WTC11 (cell line): ENCODE measurements at regions not wholly inside any gene's neighbourhood (a gene's known extent, or its start where the extent isn't known, plus 50 kb on each side); places are given as distances from the start of the nearest gene placed in this dataset.

Experiments used
- ATAC-seq: fragments of 200-7000 bp; cut with Tn5 transposase; 2 replicates; pipeline ENCODE4 v1.10.0; 2021; ENCODE audit warnings: mild to moderate bottlenecking, moderate library complexity
- CTCF ChIA-PET: fragments of 300-600 bp; sonication (Branson Sonifier 250); formaldehyde crosslinking; loops from one replicate; lab custom pipeline; 2021; ENCODE audit warnings: antibody characterized with exemption; lab: Charles Lee
- POLR2A ChIA-PET: fragments of 350-600 bp; sonication (Branson Sonifier 250); formaldehyde crosslinking; loops from one replicate; lab custom pipeline; 2021; ENCODE audit warnings: antibody characterized with exemption; lab: Charles Lee
- DNase-seq: peaks from one replicate; pipeline ENCODE4 v3.0.0; 2021; ENCODE audit warnings: low spot score
- H3K27ac Mint-ChIP-seq: 2 replicates; pipeline ENCODE4 v1.8.0; 2021; ENCODE audit warnings: mixed read lengths
- H3K27me3 Mint-ChIP-seq: 2 replicates; pipeline ENCODE4 v1.8.0; 2021; ENCODE audit warnings: low read depth, mild to moderate bottlenecking, moderate library complexity, mixed read lengths
- H3K36me3 Mint-ChIP-seq: 2 replicates; pipeline ENCODE4 v1.8.0; 2021; ENCODE audit warnings: mixed read lengths
- H3K4me1 Mint-ChIP-seq: 2 replicates; pipeline ENCODE4 v1.8.0; 2022; ENCODE audit warnings: mixed read lengths
- H3K4me3 Mint-ChIP-seq: 2 replicates; pipeline ENCODE4 v1.8.0; 2021; ENCODE audit warnings: mild to moderate bottlenecking, moderate library complexity, mixed read lengths
- H3K9me3 Mint-ChIP-seq: 2 replicates; pipeline ENCODE4 v1.8.0; 2021; ENCODE audit warnings: mixed read lengths
- ETV6 ChIP-seq: sonication (generic); formaldehyde crosslinking; IDR thresholded peaks from 2 replicates; pipeline ENCODE4 v1.8.1; 2022; ENCODE audit warnings: mild to moderate bottlenecking, missing genetic modification reagents
- GTF2I ChIP-seq: fragments of 250-450 bp; sonication (Bioruptor Pico); conservative IDR thresholded peaks from 2 replicates; pipeline ENCODE4 v1.4.0; 2021; ENCODE audit warnings: mild to moderate bottlenecking
- IRF2 ChIP-seq: sonication (generic); formaldehyde crosslinking; IDR thresholded peaks from 2 replicates; pipeline ENCODE4 v1.8.0; 2022; ENCODE audit warnings: low read depth, missing genetic modification reagents, borderline replicate concordance
- MYBL2 ChIP-seq: sonication (generic); formaldehyde crosslinking; IDR thresholded peaks from 2 replicates; pipeline ENCODE4 v1.8.1; 2023; ENCODE audit warnings: mild to moderate bottlenecking, moderate library complexity, missing genetic modification reagents
- NFYB ChIP-seq: sonication (generic); formaldehyde crosslinking; conservative IDR thresholded peaks from 2 replicates; pipeline ENCODE4 v1.8.0; 2022; ENCODE audit warnings: low read depth, missing genetic modification reagents
- OVOL2 ChIP-seq: fragments of 250-450 bp; sonication (Bioruptor Pico); IDR thresholded peaks from 2 replicates; pipeline ENCODE4 v1.9.0; 2021; ENCODE audit warnings: mild to moderate bottlenecking, borderline replicate concordance
- RELA ChIP-seq: sonication (generic); formaldehyde crosslinking; IDR thresholded peaks from 2 replicates; pipeline ENCODE4 v1.8.1; 2022; ENCODE audit warnings: missing genetic modification reagents, mild to moderate bottlenecking, borderline replicate concordance
- SMAD4 ChIP-seq: sonication (generic); formaldehyde crosslinking; IDR thresholded peaks from 2 replicates; pipeline ENCODE4 v1.8.0; 2022; ENCODE audit warnings: mild to moderate bottlenecking, missing genetic modification reagents
- TEAD4 ChIP-seq: sonication (generic); formaldehyde crosslinking; IDR thresholded peaks from 2 replicates; pipeline ENCODE4 v1.8.0; 2022; ENCODE audit warnings: mild to moderate bottlenecking, missing genetic modification reagents
- ZBTB43 ChIP-seq: sonication (generic); formaldehyde crosslinking; IDR thresholded peaks from 2 replicates; pipeline ENCODE4 v1.8.1; 2023; ENCODE audit warnings: mild to moderate bottlenecking, missing genetic modification reagents
- ZNF416 ChIP-seq: fragments of 250-450 bp; sonication (Bioruptor Pico); IDR thresholded peaks from 2 replicates; pipeline ENCODE4 v1.9.0; 2021; ENCODE audit warnings: mild to moderate bottlenecking, inconsistent platforms
- ZNF423 ChIP-seq: fragments of 250-450 bp; sonication (Bioruptor Pico); IDR thresholded peaks from 2 replicates; pipeline ENCODE4 v2.1.2; 2022; ENCODE audit warnings: mild to moderate bottlenecking, moderate library complexity
- ZNF425 ChIP-seq: fragments of 250-450 bp; sonication (Bioruptor Pico); conservative IDR thresholded peaks from 2 replicates; pipeline ENCODE4 v1.9.0; 2021; ENCODE audit warnings: mild to moderate bottlenecking
- TF ChIP-seq, protein P1 (sequence below): sonication (generic); formaldehyde crosslinking; IDR thresholded peaks from 2 replicates; pipeline ENCODE4 v1.8.1; 2022; ENCODE audit warnings: mild to moderate bottlenecking, moderate library complexity, missing genetic modification reagents
- TF ChIP-seq, protein P2 (sequence below): sonication (generic); formaldehyde crosslinking; IDR thresholded peaks from 2 replicates; pipeline ENCODE4 v1.8.1; 2022; ENCODE audit warnings: low read depth, missing genetic modification reagents, borderline replicate concordance
- TF ChIP-seq, protein P3 (sequence below): fragments of 250-450 bp; sonication (Bioruptor Pico); IDR thresholded peaks from 2 replicates; pipeline ENCODE4 v1.9.0; 2021; ENCODE audit warnings: mild to moderate bottlenecking
- TF ChIP-seq, protein P4 (sequence below): sonication (generic); formaldehyde crosslinking; IDR thresholded peaks from 2 replicates; pipeline ENCODE4 v1.8.1; 2023; ENCODE audit warnings: mild to moderate bottlenecking, moderate library complexity, missing genetic modification reagents

DNA sequence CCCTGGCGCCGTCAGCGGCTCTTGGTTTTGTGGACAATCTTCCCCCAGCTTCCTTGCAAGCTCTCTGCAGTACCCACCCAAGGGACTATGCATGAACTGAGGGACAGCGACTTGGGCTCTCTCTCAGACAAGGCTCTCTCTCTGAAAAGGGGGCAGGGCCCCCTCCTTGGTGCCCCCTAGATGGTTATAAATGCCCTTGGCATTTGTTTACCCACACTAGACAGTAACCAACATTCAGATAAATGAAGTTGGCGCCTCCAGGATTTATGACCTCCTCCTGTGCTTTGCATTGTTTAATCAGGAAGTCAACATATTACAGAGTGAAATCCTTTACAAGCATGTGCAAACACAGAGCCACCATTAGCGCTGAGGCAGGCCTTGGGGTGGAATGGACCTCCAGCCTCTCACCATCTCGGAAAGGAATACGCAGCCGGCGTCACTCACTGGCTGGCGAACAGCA is 547.4 kb upstream of the ID2 start (continued):
- TF ChIP-seq, protein P1, sequence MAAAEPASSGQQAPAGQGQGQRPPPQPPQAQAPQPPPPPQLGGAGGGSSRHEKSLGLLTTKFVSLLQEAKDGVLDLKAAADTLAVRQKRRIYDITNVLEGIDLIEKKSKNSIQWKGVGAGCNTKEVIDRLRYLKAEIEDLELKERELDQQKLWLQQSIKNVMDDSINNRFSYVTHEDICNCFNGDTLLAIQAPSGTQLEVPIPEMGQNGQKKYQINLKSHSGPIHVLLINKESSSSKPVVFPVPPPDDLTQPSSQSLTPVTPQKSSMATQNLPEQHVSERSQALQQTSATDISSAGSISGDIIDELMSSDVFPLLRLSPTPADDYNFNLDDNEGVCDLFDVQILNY (CRISPR knock-in tag), result no peak
- no peak for TF ChIP-seq NFYB (CRISPR knock-in tag)
- TF ChIP-seq IRF2, result no peak
- no peak for TF ChIP-seq RELA
- TF ChIP-seq, all 79 proteins: peak for 0

GRCh38 chr2:8134985-8135682 is 546.7 kb upstream of the ID2 start:
- H3K27me3 Mint-ChIP-seq, result no peaks in the 10 kb centered on the region; the same call in 1 of the 2 replicates

More at GRCh38 chr2:8134985-8135682, 546.7 kb upstream of the ID2 start:
- CTCF ChIA-PET, result no interaction called here
- TF ChIP-seq, protein P2, sequence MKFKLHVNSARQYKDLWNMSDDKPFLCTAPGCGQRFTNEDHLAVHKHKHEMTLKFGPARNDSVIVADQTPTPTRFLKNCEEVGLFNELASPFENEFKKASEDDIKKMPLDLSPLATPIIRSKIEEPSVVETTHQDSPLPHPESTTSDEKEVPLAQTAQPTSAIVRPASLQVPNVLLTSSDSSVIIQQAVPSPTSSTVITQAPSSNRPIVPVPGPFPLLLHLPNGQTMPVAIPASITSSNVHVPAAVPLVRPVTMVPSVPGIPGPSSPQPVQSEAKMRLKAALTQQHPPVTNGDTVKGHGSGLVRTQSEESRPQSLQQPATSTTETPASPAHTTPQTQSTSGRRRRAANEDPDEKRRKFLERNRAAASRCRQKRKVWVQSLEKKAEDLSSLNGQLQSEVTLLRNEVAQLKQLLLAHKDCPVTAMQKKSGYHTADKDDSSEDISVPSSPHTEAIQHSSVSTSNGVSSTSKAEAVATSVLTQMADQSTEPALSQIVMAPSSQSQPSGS (CRISPR knock-in tag), result no peak
- TF ChIP-seq GTF2I (CRISPR knock-in tag) (no peak), ETV6 (no peak), SMAD4 (CRISPR knock-in tag) (no peak), TEAD4 (CRISPR knock-in tag) (no peak), ZNF425 (CRISPR knock-in tag) (no peak), ZNF423 (no peak), ZBTB43 (CRISPR knock-in tag) (no peak), OVOL2 (CRISPR knock-in tag) (no peak), ZNF416 (CRISPR knock-in tag) (no peak), MYBL2 (no peak)
- TF ChIP-seq, protein P3, sequence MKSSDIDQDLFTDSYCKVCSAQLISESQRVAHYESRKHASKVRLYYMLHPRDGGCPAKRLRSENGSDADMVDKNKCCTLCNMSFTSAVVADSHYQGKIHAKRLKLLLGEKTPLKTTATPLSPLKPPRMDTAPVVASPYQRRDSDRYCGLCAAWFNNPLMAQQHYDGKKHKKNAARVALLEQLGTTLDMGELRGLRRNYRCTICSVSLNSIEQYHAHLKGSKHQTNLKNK (CRISPR knock-in tag), result no peak
- TF ChIP-seq, protein P4, sequence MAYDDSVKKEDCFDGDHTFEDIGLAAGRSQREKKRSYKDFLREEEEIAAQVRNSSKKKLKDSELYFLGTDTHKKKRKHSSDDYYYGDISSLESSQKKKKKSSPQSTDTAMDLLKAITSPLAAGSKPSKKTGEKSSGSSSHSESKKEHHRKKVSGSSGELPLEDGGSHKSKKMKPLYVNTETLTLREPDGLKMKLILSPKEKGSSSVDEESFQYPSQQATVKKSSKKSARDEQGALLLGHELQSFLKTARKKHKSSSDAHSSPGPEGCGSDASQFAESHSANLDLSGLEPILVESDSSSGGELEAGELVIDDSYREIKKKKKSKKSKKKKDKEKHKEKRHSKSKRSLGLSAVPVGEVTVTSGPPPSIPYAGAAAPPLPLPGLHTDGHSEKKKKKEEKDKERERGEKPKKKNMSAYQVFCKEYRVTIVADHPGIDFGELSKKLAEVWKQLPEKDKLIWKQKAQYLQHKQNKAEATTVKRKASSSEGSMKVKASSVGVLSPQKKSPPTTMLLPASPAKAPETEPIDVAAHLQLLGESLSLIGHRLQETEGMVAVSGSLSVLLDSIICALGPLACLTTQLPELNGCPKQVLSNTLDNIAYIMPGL (CRISPR knock-in tag), result no peak
- POLR2A ChIA-PET, result no interaction called here
- no peak for DNase-seq
- Mint-ChIP-seq H3K36me3 (no peaks in the 10 kb centered on the region; the same call in 1 of the 2 replicates), H3K4me1 (peaks cover 22% of the 10 kb centered on the region), H3K27ac (no peak overlapping the region), H3K4me3 (no peak overlapping the region), H3K9me3 (no peaks in the 10 kb centered on the region)
- no peak for ATAC-seq
